HG02840 (cell line): ENCODE measurements at regions not wholly inside any gene's neighbourhood (a gene's known extent, or its start where the extent isn't known, plus 50 kb on each side); places are given as distances from the start of the nearest gene placed in this dataset.

Experiments
- ATAC-seq: cut with Tn5 transposase; IDR thresholded peaks from one replicate; pipeline ENCODE4 v1.9.1; 2021; ENCODE audit warnings: mild to moderate bottlenecking, moderate library complexity, moderate number of reproducible peaks; ENCODE audit not compliant: unreplicated experiment, low FRiP score

GRCh38 chr18:78762753-78763152 lies 216.9 kb upstream of the SALL3 start:
- no peak for ATAC-seq

GRCh38 chr18:78764544-78764943 lies 215.1 kb upstream of the SALL3 start:
- no peak for ATAC-seq

DNA sequence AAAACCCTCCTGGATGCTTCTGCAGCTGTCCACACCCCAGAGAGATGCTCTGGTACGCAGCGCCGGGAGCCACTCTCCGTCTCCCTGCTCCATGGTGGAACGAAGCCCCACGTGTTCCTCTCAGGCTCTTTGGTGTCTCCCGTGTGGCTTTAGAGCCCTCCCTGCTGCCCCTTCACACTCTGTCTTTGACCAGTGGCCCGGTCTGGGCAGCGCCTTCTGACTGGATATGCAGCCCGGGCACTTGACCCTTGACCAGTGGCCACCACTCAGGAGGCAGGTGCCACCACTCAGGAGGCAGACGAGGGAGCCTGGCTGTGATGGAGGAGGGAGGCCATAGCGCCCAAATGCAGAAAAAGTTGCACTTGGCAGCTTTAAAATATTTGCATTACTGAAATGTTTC lies 214.5 kb upstream of the SALL3 start:
- ATAC-seq, result no peak

GRCh38 chr18:78765637-78766281 lies 213.9 kb upstream of the SALL3 start:
- no peak for ATAC-seq

DNA sequence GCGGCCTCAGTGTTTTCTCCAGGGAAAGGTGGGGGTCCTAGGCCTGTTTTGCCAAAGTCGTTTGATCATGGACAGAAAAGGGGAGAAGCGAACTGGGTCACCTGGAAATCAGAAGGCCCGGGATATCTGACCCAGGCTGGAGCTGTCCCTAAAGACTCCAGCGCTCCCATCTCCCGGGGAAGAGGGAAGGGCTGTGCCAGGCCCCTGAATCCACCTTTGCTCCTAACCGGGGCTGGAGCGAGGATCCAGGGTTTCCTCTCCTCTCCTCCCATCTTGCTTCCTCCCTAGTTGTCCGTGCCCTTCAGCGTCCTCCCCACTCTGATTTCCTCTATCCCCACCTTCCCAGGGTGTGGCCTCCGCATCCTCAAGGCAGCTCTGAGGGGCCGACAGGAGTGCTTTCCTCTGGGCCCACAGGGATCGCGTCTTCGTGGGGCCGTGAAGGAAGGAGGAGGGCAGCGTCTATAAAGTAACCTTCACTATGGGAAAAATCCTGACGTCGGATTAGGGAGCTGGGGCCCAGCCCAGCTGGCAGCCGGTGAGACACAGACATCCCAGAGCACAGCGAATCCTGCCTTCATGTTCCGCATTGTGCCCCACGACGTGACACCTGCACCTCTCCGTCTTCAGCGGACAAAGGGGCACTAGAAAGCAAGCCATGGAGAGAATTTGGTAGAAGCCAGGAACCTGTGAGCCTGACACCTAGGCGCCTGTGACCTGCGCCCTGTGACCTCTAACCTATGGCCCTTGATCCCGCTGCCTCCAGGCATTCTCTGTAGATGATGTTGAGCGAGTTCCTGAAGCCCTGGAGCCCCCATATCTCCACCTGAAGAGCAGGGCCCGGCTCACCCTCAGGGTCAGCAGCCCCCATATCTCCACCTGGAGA lies 212.7 kb upstream of the SALL3 start:
- ATAC-seq, result no peak

GRCh38 chr18:78767648-78768071 lies 212.0 kb upstream of the SALL3 start:
- ATAC-seq, result no peak

DNA sequence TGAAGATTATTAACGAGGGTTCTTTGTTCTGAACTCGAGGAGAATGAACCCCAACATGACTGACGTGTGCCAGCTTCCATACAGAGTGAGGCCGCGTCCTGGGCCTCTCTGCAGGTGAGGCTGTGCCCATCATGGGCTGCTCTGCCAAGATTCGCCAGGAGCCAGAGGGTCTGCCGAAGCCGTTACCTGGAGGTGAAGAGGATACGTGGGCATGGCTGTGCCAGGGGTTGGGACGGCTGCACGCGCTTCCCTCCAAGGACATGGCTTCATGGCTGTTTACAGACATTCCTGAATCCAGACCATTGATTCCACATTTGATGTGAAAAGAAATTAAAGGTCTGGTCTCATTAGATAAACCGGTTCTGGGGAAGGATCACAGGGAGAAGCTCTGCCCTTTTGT lies 211.4 kb upstream of the SALL3 start:
- ATAC-seq, result no peak

GRCh38 chr18:78768656-78769501 lies 210.7 kb upstream of the SALL3 start:
- ATAC-seq, result no peak

GRCh38 chr18:78769502-78770105 lies 210.0 kb upstream of the SALL3 start:
- ATAC-seq, result no peak

DNA sequence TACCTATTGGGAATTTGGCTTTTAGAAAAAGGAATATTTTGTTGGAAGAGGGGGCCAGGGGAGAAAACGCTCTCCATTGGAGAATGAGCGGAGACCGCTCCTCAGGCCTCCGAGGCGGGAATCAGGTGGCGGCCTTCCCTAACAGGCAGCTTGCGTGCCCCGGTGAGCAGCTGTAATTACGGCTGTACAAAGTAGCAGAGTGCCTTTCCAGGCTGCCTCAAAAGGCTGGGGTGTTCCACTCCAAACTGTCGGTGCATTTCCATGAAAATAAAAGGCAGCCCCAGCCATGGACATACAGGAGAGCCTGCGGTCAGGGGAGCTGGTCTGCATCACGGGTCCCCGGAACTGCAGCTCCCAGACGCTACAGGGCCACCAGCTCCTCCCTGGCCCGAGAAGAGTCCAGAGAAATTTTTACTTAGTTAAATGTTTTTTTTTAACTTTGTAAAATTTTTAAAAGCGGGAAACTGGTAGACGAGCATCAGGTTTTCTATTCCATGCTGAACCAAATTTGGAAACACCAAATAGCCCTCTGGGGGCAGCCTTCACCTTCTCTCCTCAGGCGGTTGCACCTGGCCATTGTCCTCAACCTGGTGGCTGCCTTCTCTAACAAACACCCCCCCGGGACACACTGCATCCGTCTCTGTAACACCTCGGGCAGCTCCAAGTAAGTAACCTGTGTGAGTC lies 209.3 kb upstream of the SALL3 start:
- ATAC-seq, result no peak

GRCh38 chr18:78770823-78771139 lies 208.8 kb upstream of the SALL3 start:
- ATAC-seq, result no peak

GRCh38 chr18:78771496-78772359 lies 207.9 kb upstream of the SALL3 start:
- ATAC-seq, result no peak

DNA sequence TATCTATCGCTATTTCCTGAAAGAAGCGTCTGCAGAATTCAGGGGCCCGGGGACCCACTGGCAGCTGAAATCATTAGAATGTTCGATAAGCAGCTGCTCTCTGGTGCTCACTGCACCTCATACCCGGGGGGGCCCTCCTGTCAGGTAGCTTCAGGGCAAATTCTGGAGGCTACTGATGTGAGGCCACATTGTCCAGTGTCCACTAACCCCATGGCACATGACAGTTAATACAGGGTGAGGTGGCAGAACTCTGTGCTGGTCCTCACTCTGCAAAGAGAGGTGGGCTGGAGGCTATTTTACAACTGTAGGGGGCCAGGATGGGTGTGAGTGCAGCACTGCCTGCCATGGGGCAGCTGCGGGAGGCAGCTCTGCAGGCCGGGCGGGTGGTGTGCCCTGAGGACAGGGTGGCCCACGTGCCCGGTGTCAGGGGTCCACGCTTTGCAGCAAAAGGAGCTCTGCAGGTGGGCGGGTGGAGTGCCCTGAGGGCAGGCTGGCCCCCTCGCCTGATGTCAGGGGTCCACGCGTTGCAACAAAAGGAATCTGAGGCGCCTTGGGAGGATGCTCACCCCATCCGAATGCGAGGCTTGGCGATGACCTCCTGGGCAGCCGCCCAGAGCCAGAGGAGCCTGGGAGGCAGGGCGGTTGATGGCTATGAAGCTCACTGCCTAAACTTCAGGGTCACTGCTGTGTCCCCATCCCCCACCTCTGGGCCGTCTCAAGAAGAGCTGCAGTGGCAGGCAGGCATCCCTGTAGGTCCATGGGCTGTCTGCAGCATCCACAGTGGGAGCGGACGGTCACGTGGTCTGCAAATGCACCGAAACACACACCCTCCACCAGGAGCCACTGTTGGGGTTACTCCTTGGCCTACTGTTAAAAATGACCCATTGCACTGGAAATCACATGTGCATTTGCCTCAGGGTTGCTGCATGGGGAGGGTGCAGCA lies 207.0 kb upstream of the SALL3 start:
- ATAC-seq, result no peak

GRCh38 chr18:78773303-78773755 lies 206.3 kb upstream of the SALL3 start:
- ATAC-seq, result no peak

DNA sequence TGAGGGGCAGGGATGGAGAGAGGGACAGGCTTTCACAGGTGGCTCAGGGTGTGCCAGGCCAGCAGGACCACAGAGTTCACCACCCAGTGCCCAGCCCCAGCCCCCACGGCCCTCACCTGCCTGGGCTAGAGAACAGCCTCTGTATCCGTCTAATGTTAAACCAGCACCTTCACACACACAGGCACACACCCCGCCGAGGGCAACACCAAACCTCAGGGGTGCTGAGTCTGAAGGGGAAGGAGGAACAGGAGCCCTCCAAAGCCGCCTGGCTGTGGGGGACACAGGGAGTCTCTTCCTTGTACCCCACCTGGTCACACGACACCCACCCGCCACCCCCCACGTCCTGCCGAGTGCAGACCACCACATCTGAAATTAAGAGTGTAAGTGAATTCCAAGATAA lies 205.8 kb upstream of the SALL3 start:
- ATAC-seq, result no peak

- ATAC-seq, result no peak
Observed at GRCh38 chr18:78774741-78775141, 204.9 kb upstream of the SALL3 start.

DNA sequence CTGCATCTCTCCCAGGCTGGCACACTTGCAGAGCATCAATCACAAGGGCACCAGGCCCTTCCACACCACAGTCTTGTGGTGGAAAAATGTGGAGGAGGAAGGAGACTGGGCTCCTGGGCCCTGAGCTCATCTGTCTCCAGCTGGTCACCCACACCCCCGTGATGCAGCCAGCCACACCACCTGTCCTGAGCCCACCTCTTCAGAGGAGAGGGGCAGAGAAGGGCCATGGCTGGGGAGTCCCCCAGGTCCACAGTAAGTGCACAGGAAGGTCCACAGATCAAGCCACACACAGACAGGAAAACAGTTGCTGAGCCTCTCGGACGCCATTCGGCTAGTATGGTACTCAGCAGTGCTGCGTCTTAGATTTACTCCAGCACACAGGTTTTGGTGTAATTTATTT lies 203.5 kb upstream of the SALL3 start:
- no peak for ATAC-seq

- ATAC-seq, result no peak
Observed at GRCh38 chr18:78776706-78777285, 202.8 kb upstream of the SALL3 start.
